Osteocyte (in vitro differentiated cells): ENCODE measurements at regions not wholly inside any gene's neighbourhood (a gene's known extent, or its start where the extent isn't known, plus 50 kb on each side); places are given as distances from the start of the nearest gene placed in this dataset.

Experiments
- DNase-seq: peaks from one replicate; pipeline ENCODE4 v3.0.0; 2021; ENCODE audit warnings: mixed read lengths; ENCODE audit not compliant: unreplicated experiment; ENCODE audit errors: extremely low spot score
- H3K27ac Mint-ChIP-seq: one replicate; pipeline ENCODE4 v1.8.0; 2021; ENCODE audit warnings: mild to moderate bottlenecking, mixed read lengths; ENCODE audit not compliant: unreplicated experiment
- H3K27me3 Mint-ChIP-seq: one replicate; pipeline ENCODE4 v1.8.0; 2021; ENCODE audit warnings: mixed read lengths; ENCODE audit not compliant: unreplicated experiment
- H3K36me3 Mint-ChIP-seq: one replicate; pipeline ENCODE4 v1.8.0; 2021; ENCODE audit warnings: mixed read lengths; ENCODE audit not compliant: unreplicated experiment
- H3K4me1 Mint-ChIP-seq: one replicate; pipeline ENCODE4 v1.8.0; 2021; ENCODE audit warnings: mixed read lengths; ENCODE audit not compliant: unreplicated experiment
- H3K4me3 Mint-ChIP-seq: one replicate; pipeline ENCODE4 v1.8.0; 2021; ENCODE audit warnings: mild to moderate bottlenecking, moderate library complexity, mixed read lengths; ENCODE audit not compliant: unreplicated experiment
- H3K9me3 Mint-ChIP-seq: one replicate; pipeline ENCODE4 v1.8.0; 2021; ENCODE audit warnings: mixed read lengths; ENCODE audit not compliant: unreplicated experiment
- CTCF ChIP-seq: fragments of 200-600 bp; sonication (generic); IDR thresholded peaks from 2 replicates; pipeline ENCODE4 v1.5.0; 2021; ENCODE audit warnings: antibody characterized with exemption, mild to moderate bottlenecking, moderate library complexity

- Mint-ChIP-seq H3K9me3 (peaks cover 55% of the 10 kb centered on the region), H3K4me3 (no peak overlapping the region), H3K27ac (no peak overlapping the region), H3K36me3 (no peaks in the 10 kb centered on the region), H3K27me3 (no peaks in the 10 kb centered on the region), H3K4me1 (no peaks in the 10 kb centered on the region)
- TF ChIP-seq CTCF: no peak
- no peak for DNase-seq
Measured at GRCh38 chr1:4275083-4275482, 375.0 kb upstream of the C1orf174 start.

GRCh38 chr1:4276238-4276637 lies 376.2 kb upstream of the C1orf174 start:
- Mint-ChIP-seq H3K27ac (no peak overlapping the region), H3K27me3 (no peaks in the 10 kb centered on the region), H3K4me1 (no peaks in the 10 kb centered on the region), H3K36me3 (no peaks in the 10 kb centered on the region), H3K9me3 (peaks cover 56% of the 10 kb centered on the region), H3K4me3 (no peak overlapping the region)
- DNase-seq: no peak
- TF ChIP-seq CTCF: no peak

GRCh38 chr1:4277598-4277997 lies 376.8 kb upstream of the AJAP1 start:
- H3K4me1 Mint-ChIP-seq: no peaks in the 10 kb centered on the region
- H3K27ac Mint-ChIP-seq: no peak overlapping the region
- no peak for DNase-seq
- H3K36me3 Mint-ChIP-seq: no peaks in the 10 kb centered on the region
- H3K4me3 Mint-ChIP-seq: no peak overlapping the region
- no peak for TF ChIP-seq CTCF
- H3K27me3 Mint-ChIP-seq: no peaks in the 10 kb centered on the region
- peaks cover 57% of the 10 kb centered on the region for H3K9me3 Mint-ChIP-seq

GRCh38 chr1:4284976-4285375 lies 369.4 kb upstream of the AJAP1 start:
- TF ChIP-seq CTCF: no peak
- H3K4me3 Mint-ChIP-seq: no peak overlapping the region
- H3K27me3 Mint-ChIP-seq: no peaks in the 10 kb centered on the region
- H3K36me3 Mint-ChIP-seq: no peaks in the 10 kb centered on the region
- H3K27ac Mint-ChIP-seq: no peak overlapping the region
- peaks cover 76% of the 10 kb centered on the region for H3K9me3 Mint-ChIP-seq
- H3K4me1 Mint-ChIP-seq: no peaks in the 10 kb centered on the region
- no peak for DNase-seq

- H3K4me3 Mint-ChIP-seq: no peak overlapping the region
- no peak overlapping the region for H3K27ac Mint-ChIP-seq
- no peak for TF ChIP-seq CTCF
- no peaks in the 10 kb centered on the region for H3K27me3 Mint-ChIP-seq
- peaks cover 82% of the 10 kb centered on the region for H3K9me3 Mint-ChIP-seq
- no peaks in the 10 kb centered on the region for H3K4me1 Mint-ChIP-seq
- no peaks in the 10 kb centered on the region for H3K36me3 Mint-ChIP-seq
- peak; percentile 6 for DNase-seq
Measured at GRCh38 chr1:4292861-4293260, 361.5 kb upstream of the AJAP1 start.
